ENCODE measurements at regions not wholly inside any gene's neighbourhood (a gene's known extent, or its start where the extent isn't known, plus 50 kb on each side); places are given as distances from the start of the nearest gene placed in this dataset.

- TF ChIP-seq REST (IDR thresholded peaks at IDR 0.05; ENCODE audit: insufficient read depth in 1 of 2, low read depth in 2 of 2, low read length in 2 of 2) (no peak), POLR2AphosphoS5 (IDR thresholded peaks at IDR 0.05; ENCODE audit: low read depth, low read length) (no peak), TAF1 (IDR thresholded peaks at IDR 0.05; ENCODE audit: borderline replicate concordance, insufficient read depth, low read length) (no peak), FOXP2 (optimal IDR thresholded peaks at IDR 0.05; ENCODE audit: borderline replicate concordance, extremely low read depth, extremely low read length, insufficient read depth) (no peak), SIN3A (IDR thresholded peaks at IDR 0.05; ENCODE audit: borderline replicate concordance, insufficient read depth, low read length) (no peak)
These were observed 69.5 kb upstream of the VEPH1 start for GRCh38 chr3:157572559-157573270.

- TF ChIP-seq REST (IDR thresholded peaks at IDR 0.05; ENCODE audit: insufficient read depth in 1 of 2, low read depth in 2 of 2, low read length in 2 of 2): no peak
- no peak for TF ChIP-seq FOXP2 (optimal IDR thresholded peaks at IDR 0.05; ENCODE audit: borderline replicate concordance, extremely low read depth, extremely low read length, insufficient read depth)
- no peak for TF ChIP-seq TAF1 (IDR thresholded peaks at IDR 0.05; ENCODE audit: borderline replicate concordance, insufficient read depth, low read length)
- no peak for TF ChIP-seq SIN3A (IDR thresholded peaks at IDR 0.05; ENCODE audit: borderline replicate concordance, insufficient read depth, low read length)
- no peak for TF ChIP-seq POLR2AphosphoS5 (IDR thresholded peaks at IDR 0.05; ENCODE audit: low read depth, low read length)
These were observed 63.4 kb upstream of the VEPH1 start for GRCh38 chr3:157566596-157566995.

DNA sequence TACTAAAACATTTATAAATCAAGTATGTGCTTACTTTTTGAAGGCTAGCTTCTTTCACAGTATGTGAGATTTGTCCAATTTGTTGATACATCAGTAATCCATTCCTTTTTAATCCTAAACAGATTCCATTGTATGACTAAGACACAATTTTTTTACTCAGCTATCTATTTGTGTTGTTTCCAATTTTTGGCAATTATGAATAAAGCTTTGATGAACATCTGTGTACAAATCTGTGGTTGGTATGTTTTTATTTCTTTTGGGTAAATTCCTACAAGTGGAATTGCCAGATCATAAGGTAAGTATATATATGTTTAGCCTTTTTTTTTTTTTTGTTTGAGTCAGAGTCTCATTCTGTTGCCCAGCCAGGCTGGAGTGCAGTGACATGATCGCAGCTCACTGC lies 56.2 kb upstream of the VEPH1 start:
- no peak for TF ChIP-seq TAF1 (IDR thresholded peaks at IDR 0.05; ENCODE audit: borderline replicate concordance, insufficient read depth, low read length)
- no peak for TF ChIP-seq FOXP2 (optimal IDR thresholded peaks at IDR 0.05; ENCODE audit: borderline replicate concordance, extremely low read depth, extremely low read length, insufficient read depth)
- no peak for TF ChIP-seq SIN3A (IDR thresholded peaks at IDR 0.05; ENCODE audit: borderline replicate concordance, insufficient read depth, low read length)
- TF ChIP-seq POLR2AphosphoS5 (IDR thresholded peaks at IDR 0.05; ENCODE audit: low read depth, low read length): no peak
- TF ChIP-seq REST (IDR thresholded peaks at IDR 0.05; ENCODE audit: insufficient read depth in 1 of 2, low read depth in 2 of 2, low read length in 2 of 2): no peak
